HT1080 (cell line): ENCODE measurements at regions not wholly inside any gene's neighbourhood (a gene's known extent, or its start where the extent isn't known, plus 50 kb on each side); places are given as distances from the start of the nearest gene placed in this dataset.
A peak's percentile ranks its signal among the peaks of the same experiment; 100 is the strongest.

Experiments used
- DNase-seq: peaks from one replicate; pipeline ENCODE4 v3.0.0-alpha.2; 2015; ENCODE audit warnings: low read depth

DNA sequence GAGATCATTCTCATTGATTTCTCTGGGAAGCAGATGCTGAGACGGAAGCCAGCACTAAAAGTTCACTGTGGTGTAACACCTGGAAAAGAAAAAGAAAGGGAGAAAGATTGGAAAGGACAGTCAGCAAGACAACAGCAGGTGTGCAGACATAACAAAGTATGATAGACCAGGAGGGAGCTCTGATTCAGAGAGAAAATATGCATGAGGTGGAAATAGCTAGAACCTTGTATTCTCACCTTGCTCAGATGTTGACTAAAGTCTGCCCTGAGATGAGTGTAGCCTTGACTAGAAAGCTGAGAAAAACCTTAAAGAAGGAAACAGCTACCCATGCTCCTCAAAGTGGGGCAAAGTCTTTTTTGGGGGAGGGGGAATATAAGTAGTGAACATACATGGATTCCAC is 1711.8 kb downstream of the EFNB2 start:
- no peak for DNase-seq

DNA sequence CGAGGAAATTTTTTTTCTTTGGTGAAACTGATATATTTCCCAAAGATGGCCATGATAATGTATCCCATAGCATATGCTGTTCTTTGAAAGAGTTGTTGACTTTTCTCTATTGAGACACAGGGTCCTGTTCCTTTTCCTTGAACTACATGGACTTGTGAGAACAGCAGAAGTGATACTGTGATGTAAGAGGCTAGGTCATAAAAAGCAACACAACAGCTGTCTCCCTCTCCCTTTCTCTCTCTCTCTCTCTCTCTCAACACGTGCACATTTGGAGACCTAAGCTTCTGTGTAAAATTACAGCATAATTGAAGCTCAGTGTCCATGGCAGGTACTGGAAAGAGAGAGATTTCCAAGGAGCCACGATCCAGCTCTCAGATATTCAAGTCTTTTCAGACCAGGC is 1712.4 kb downstream of the EFNB2 start:
- DNase-seq: no peak

DNA sequence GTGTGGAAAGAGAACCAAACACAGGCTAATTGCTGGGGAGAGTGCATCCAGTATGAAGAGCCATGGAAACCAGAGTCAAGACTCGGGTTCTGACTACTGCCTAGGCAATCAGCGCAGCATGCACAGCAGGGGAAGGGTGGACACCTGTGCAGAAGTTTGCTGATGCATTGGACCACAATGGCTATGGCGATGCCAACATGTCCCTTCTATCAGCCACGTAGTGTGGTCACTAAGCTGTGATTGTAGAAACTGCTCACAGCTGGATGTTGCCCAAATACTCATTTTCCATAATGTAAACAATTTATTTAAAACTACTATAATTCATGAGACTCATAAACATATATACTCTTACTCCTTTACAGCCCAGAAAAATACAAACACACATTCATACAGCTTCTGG is 1718.2 kb downstream of the EFNB2 start:
- DNase-seq: no peak

GRCh38 chr13:104816726-104817125 is 1718.7 kb downstream of the EFNB2 start:
- DNase-seq: no peak

GRCh38 chr13:104810242-104810641 is 1725.2 kb downstream of the EFNB2 start:
- no peak for DNase-seq

GRCh38 chr13:104809483-104809882 is 1726.0 kb downstream of the EFNB2 start:
- DNase-seq: peak; percentile 52

GRCh38 chr13:104805346-104805745 is 1730.1 kb downstream of the EFNB2 start:
- no peak for DNase-seq

DNA sequence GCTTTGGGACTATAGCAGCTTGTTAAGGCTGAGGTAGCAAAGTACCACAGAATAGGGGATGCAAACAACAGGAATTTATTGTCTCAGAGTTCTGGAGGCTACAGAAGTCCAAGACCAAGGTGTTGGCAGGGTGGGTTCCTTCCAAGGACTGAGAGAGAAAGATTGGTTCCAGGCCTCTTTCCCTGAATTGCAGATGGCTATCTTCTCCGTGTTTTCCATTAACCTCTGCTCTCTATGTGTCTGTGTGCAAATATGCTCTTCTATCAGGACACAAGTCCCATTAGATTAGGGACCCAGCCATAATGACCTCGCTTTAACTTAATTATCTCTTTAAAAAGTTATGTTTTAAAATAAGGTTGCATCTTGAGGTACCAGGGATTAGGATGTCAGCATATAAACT is 1732.9 kb upstream of the SLC10A2 start:
- DNase-seq: no peak

DNA sequence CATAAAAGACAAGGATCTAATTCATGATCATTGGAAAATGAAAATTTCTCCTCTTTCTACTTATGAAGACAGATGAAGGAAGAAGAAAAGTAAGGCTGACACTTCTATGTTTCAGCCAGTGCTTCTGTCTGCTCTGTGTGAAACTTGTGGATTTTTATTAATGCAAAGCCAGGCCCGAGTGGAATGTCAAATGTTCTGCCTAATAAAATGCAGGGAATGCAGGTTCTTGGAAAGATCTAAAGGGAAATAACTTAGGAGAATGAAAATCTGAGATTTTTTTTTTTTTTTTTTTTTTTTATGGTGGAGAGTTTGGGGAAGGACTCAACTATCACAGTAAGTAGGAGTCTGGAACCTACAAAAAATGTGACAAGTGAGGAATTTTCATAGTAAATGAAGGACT is 1732.3 kb upstream of the SLC10A2 start:
- no peak for DNase-seq

DNA sequence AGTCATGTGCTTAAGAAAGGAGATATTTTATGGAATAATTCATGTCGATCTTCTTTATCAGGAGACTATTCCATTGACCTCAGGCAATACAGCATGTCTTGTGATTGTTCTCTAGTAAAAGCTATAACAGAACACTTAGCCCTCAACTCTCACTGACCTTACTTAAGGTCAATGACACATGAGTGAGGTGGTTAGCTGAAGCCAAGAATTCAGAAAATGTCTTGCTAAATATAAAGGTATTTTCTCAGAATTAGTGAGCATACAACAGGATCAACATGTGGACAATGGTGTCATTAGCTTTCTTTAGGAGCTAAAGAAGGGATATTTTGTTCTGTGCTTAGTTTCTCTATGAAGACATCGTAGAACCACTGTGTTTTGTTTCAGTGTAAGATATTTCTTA is 1730.4 kb upstream of the SLC10A2 start:
- no peak for DNase-seq

DNA sequence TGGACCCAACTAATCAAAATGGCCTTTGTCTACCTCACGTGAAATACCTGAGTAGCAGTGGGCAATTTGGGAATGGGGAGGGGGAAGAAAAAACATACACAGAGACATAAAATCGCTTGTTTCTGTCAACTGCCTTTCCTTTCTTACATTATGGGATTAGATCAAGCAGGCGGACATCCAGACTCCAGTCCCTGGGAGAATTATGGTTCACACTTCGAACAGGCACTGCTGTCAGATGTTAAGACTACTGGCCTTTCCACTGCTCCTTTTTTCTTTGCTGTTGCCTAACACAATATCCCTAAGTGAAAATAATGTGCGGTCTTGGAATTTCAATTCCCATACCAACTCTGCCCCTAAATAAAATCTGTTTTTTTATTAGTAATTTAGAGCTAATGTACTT is 1719.7 kb upstream of the SLC10A2 start:
- no peak for DNase-seq

- no peak for DNase-seq
These were observed 1718.7 kb upstream of the SLC10A2 start for GRCh38 chr13:104784891-104785290.

DNA sequence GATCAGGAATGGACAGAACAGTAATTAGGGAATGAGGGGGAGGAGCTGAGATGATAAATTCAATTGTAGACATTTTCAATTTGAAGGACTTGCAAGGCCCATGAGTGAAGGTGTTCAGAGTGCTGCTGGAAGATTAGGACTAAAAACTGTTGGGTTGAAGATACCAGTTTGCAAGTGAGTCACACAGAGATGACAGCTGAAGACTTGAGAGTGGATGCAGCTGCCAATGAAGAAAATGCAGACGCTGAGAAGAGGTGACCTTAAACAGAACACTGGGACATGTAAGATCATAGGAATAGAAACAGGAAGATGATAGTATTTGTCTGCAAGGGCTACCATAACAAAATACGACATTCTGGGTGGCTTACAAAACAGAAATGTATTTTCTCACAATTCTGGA is 1716.5 kb upstream of the SLC10A2 start:
- no peak for DNase-seq

- peak; percentile 29 for DNase-seq
These were observed 1713.2 kb upstream of the SLC10A2 start for GRCh38 chr13:104779311-104779993.

- DNase-seq: peak; percentile 57
These were observed 1707.6 kb upstream of the SLC10A2 start for GRCh38 chr13:104773775-104774174.

DNA sequence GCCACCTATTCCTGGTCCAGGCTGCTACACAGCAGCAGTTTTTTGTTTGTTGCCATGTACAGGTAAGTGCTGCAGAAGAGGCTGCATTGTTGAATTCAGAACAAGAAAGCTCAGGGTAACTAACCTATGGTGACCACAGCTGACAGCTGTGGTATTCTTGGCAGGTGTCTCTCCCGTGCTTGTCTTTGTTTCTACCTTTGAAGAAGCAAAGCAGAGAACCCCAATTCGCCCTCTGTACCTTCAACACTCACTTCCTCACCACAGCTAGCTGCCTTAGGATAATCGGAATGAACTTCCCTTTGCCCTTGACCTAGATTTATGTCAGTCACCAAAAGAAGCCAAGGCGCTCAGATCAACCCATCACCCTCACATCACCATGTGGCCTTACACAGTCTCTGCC is 1703.3 kb upstream of the SLC10A2 start:
- no peak for DNase-seq

DNA sequence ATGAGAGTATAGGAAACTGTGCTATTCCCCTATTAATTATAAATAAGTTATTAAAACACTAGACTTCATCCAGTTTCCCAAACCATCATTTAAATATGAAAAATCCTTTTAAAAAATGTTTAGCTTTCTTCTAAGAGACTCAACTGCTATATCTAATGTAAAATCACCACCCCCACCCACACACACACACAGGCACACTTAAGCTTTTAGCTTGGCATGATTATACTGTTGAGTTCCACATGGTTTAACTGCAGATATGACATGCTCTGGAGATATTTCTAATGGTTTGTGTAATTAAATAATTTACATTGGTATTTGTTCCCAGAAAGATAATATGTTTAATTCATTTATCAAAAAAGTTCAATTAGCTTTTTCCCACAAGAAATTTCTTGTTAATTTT is 1700.1 kb upstream of the SLC10A2 start:
- no peak for DNase-seq

DNA sequence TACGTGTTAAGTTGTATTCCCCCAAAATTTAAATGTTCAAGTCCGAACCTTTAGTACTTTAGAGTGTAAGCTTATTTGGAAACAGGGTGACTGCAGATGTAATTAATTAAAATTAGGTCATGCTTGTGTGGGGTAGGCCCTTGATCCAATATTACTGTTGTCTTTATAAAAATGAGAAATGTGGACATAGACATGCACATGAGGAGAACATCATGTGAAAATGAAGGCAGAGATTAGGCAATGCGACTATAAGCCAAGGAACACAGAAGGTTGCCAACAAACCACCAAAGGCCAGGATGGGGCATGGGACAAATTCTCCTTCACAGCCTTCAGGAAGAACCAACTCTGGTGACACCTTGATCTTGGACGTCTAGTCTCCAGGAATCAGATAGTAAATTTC is 1698.4 kb upstream of the SLC10A2 start:
- no peak for DNase-seq

DNA sequence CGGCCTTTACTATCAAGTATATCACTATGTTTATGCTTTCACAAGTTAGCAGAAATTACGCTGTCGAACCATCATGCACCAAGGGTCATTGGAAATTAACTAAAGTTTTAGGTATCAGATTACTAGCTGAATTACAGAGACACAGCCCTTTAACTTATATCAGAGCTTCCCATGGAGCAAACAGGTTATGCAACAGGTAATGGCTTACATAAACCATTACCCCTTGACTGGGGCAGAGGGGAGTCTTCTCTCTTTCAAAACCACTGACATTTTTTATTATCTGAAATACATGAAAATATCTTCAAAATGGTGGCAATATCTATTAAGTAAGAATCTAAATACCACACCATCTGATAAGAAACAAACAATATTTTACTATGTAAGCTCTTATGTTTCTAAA is 1692.9 kb upstream of the SLC10A2 start:
- DNase-seq: no peak

- no peak for DNase-seq
These were observed 1691.5 kb upstream of the SLC10A2 start for GRCh38 chr13:104757712-104758111.

GRCh38 chr13:104750377-104750776 is 1684.2 kb upstream of the SLC10A2 start:
- DNase-seq: peak; percentile 10

- no peak for DNase-seq
These were observed 1674.5 kb upstream of the SLC10A2 start for GRCh38 chr13:104740641-104741222.

GRCh38 chr13:104737713-104738112 is 1671.5 kb upstream of the SLC10A2 start:
- peak; percentile 39 for DNase-seq

DNA sequence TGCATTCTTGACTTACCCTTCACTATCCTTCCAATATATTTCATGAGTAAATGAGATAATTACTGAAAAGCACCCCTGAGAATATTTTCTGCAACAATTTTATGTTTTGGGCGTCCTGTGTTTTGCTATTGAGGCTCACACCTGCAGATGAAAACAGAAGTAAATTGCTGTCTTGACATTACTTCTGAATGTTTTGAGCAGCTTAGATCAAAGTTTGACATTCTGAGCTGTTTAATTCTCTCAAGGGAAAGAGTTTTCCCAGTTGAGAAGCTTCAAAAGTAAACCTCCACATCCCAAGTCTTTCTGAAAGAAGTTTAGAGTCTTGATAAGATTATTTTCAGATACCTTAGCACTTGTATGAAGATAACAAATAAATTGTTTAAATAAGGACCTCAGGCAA is 1667.2 kb upstream of the SLC10A2 start:
- DNase-seq: no peak
